Esophagus muscularis mucosa (tissue), 4 donors: ENCODE measurements at regions not wholly inside any gene's neighbourhood (a gene's known extent, or its start where the extent isn't known, plus 50 kb on each side); places are given as distances from the start of the nearest gene placed in this dataset.

Experiments used
- DNase-seq: peaks from one replicate; pipeline ENCODE4 v3.0.0-alpha.2; 2017; ENCODE audit errors: extremely low spot score
- H3K27ac ChIP-seq, 4 donors: fragments of 200-600 bp; sonication (generic); replicated peaks in 1 of 4; 1 replicate in 3 of 4; 2 replicates in 1 of 4; pipeline ENCODE4 v1.5.1; 2016 to 2019; ENCODE audit warnings: mild to moderate bottlenecking in 1 of 4
- H3K27me3 ChIP-seq, 4 donors: fragments of 200-600 bp; sonication (generic); one replicate each; pipeline versions ENCODE4 v1.5.1 to v1.6.0; 2016 to 2019
- H3K36me3 ChIP-seq, 4 donors: fragments of 200-600 bp; sonication (generic); one replicate each; pipeline ENCODE4 v1.5.1; 2016 to 2019
- H3K4me1 ChIP-seq, 4 donors: fragments of 200-600 bp; sonication (generic); one replicate each; pipeline ENCODE4 v1.5.1; 2016 to 2019
- H3K4me3 ChIP-seq, 4 donors: fragments of 200-600 bp; sonication (generic); 1 replicate in 2 of 4; 2 replicates in 2 of 4; pipeline ENCODE4 v1.5.1; 2016 to 2019; ENCODE audit warnings: mild to moderate bottlenecking in 4 of 4, moderate library complexity in 1 of 4
- H3K9me3 ChIP-seq, 4 donors: fragments of 200-600 bp; sonication (generic); 1 replicate in 3 of 4; 2 replicates in 1 of 4; pipeline ENCODE4 v1.5.1; 2016 to 2019
- EP300 ChIP-seq: sonication (generic); formaldehyde crosslinking; IDR thresholded peaks from one replicate; pipeline ENCODE4 v1.6.1; 2017; ENCODE audit warnings: antibody characterized with exemption
- POLR2A ChIP-seq: fragments of 450-650 bp; IDR thresholded peaks from one replicate; pipeline ENCODE4 v1.6.1; 2017; ENCODE audit warnings: antibody characterized with exemption, moderate library complexity, mild to moderate bottlenecking, low read depth
- POLR2AphosphoS5 ChIP-seq, 2 donors: sonication (generic); formaldehyde crosslinking; IDR thresholded peaks; one replicate each; pipeline ENCODE4 v1.6.1; 2017; ENCODE audit warnings: antibody characterized with exemption in 2 of 2
- WGBS: methylation state at CpG from one replicate; pipeline ENCODE4 v1.1.5; 2018; 5-methylcytosine and 5-hydroxymethylcytosine counted together
- intact Hi-C: fragments of 100-400 bp; cut with DNase I; formaldehyde crosslinking; loops from one replicate; pipeline ENCODE4 v1.15.1; 2023
- TF ChIP-seq, protein P1 (sequence below), 3 experiments: fragments of 200-600 bp in 2 of 3; fragments of 450-650 bp in 1 of 3; sonication (generic) in 2 of 3; IDR thresholded peaks; one replicate each; pipeline ENCODE4 v1.5.1; 2017 to 2019; ENCODE audit warnings: antibody characterized with exemption in 3 of 3, mild to moderate bottlenecking in 2 of 3, moderate library complexity in 1 of 3

DNA sequence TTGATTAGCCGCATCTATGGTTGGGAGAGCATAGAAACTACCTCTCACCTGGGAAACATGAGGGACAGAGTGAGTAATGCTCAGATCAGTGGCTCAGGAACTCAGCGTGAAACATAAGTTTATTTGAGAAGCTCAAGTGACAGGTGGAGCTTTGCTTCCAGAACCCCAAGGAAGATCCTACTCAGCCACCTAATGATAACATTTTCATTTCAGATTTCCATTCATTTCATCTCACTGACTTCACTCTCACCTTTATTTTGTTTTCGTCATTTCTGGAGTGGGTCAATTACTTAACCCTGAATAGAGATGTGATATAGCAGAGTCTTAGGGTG, 145.5 kb upstream of the DUSP10 start:
- H3K9me3 ChIP-seq = no peaks in the 10 kb centered on the region
- intact Hi-C loops = no loop called here
- H3K27me3 ChIP-seq = no peaks in the 10 kb centered on the region
- 72% methylated on average over 3 of the region's 3 CpGs for WGBS
- H3K4me1 ChIP-seq = peaks cover 9 to 13% (median 11%) of the 10 kb centered on the region in 4 donors
- no peak for DNase-seq
- no peak for TF ChIP-seq POLR2A
- TF ChIP-seq EP300 = no peak
- TF ChIP-seq, protein P1, sequence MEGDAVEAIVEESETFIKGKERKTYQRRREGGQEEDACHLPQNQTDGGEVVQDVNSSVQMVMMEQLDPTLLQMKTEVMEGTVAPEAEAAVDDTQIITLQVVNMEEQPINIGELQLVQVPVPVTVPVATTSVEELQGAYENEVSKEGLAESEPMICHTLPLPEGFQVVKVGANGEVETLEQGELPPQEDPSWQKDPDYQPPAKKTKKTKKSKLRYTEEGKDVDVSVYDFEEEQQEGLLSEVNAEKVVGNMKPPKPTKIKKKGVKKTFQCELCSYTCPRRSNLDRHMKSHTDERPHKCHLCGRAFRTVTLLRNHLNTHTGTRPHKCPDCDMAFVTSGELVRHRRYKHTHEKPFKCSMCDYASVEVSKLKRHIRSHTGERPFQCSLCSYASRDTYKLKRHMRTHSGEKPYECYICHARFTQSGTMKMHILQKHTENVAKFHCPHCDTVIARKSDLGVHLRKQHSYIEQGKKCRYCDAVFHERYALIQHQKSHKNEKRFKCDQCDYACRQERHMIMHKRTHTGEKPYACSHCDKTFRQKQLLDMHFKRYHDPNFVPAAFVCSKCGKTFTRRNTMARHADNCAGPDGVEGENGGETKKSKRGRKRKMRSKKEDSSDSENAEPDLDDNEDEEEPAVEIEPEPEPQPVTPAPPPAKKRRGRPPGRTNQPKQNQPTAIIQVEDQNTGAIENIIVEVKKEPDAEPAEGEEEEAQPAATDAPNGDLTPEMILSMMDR (IDR thresholded peaks at IDR 0.05) = no peak
- peak overlapping the region in 1 of 4 donors; percentile 17 for H3K27ac ChIP-seq
- no peak overlapping the region for H3K4me3 ChIP-seq
- H3K36me3 ChIP-seq = no peaks in the 10 kb centered on the region

DNA sequence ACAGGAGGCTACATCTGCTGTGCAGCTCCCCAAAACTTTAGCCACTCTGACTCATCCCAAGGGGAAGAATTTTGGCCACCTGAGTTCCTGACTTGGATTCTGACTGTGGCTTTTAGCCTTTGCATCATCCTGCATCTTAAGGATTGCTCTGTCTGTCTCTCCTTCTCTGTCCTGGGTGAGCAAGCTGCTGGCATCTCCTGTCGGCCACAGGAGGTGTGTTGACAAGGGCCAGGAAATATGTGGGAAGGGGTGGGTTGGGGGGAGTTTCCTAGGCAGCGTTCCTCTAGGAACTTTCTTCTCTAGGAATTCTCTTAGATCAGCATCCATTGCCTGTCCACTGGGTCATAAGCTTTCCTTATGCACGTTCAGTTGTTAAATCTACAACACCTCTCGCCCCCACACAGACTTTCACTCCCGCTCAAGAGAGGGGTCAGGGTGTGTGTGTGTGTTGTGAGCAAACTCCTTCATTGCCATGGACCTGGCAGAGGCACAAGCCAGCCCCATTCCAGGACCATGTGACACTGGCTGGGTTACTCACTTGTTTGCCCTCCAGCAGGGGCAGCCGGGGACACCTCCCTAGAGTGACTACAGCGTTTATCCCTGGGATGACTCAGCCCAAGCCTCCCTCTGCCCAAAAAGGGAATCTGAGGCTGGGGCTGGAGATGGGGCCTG, 145.0 kb upstream of the DUSP10 start:
- Histone ChIP-seq H3K27ac (peak overlapping the region in 1 of 4 donors; percentile 17), H3K27me3 (no peaks in the 10 kb centered on the region), H3K4me1 (peaks cover 9 to 13% (median 11%) of the 10 kb centered on the region in 4 donors), H3K36me3 (no peaks in the 10 kb centered on the region), H3K4me3 (no peak overlapping the region), H3K9me3 (no peaks in the 10 kb centered on the region)
- peak; percentile 91 for DNase-seq
- TF ChIP-seq POLR2AphosphoS5 (IDR thresholded peaks at IDR 0.05) = peak; percentile 21 to 65
- TF ChIP-seq, protein P1 (IDR thresholded peaks at IDR 0.05) = no peak
- TF ChIP-seq EP300 = no peak
- WGBS = 35% methylated on average over 7 of the region's 7 CpGs
- intact Hi-C loops = no loop called here

DNA sequence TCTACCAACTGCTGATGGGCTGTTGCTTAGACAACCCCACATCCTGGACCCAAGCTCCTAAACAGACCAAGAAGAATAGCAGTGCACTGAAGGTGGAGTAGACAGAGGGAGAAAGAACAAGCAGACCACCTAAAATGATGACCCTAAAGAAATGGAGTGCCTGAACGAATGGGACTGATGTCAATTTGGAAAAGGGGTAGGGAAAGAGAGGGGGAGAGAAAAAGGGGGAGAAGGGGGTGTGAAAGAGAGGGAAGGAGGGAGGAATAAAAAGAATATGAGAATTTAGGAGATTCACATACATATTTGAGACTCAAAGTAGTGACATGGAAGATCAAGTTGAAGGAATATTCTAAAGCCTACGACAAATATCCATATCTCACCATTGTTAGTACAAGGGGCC, 144.4 kb upstream of the DUSP10 start:
- intact Hi-C loops = no loop called here
- Histone ChIP-seq H3K27me3 (no peaks in the 10 kb centered on the region), H3K9me3 (no peaks in the 10 kb centered on the region), H3K4me1 (peaks cover 9 to 13% (median 11%) of the 10 kb centered on the region in 4 donors), H3K4me3 (no peak overlapping the region), H3K27ac (no peak overlapping the region), H3K36me3 (no peaks in the 10 kb centered on the region)
- TF ChIP-seq POLR2AphosphoS5 (IDR thresholded peaks at IDR 0.05) = no peak
- TF ChIP-seq EP300 = no peak
- TF ChIP-seq, protein P1 (IDR thresholded peaks at IDR 0.05) = no peak
- TF ChIP-seq POLR2A = no peak
- DNase-seq = no peak
- WGBS = 92% methylated on average over 2 of the region's 2 CpGs

DNA sequence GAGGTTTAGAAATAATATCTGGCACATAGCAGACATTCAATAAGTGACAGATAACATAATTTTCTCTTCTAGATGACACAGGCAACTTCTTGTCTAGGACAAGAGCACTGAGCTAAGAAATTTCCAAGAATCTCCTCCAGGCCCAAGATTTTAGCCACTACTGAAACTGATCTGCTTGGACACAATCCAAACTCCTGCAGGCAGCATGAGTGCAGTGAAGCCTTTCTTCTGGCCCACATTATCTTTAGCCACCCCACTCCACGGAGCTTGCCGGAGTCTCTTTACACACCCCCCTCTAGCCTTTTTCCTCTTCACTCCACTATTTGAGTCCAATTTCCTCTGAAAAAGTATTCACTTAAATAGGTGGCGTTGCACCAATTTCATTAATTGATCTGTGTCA, 142.9 kb upstream of the DUSP10 start:
- Histone ChIP-seq H3K4me1 (peaks cover 9 to 13% (median 11%) of the 10 kb centered on the region in 4 donors), H3K27ac (no peak overlapping the region), H3K4me3 (no peak overlapping the region), H3K36me3 (no peaks in the 10 kb centered on the region), H3K9me3 (no peaks in the 10 kb centered on the region), H3K27me3 (no peaks in the 10 kb centered on the region)
- 85% methylated on average over 3 of the region's 3 CpGs for WGBS
- no peak for TF ChIP-seq POLR2AphosphoS5 (IDR thresholded peaks at IDR 0.05)
- TF ChIP-seq, protein P1 (IDR thresholded peaks at IDR 0.05) = no peak
- no peak for TF ChIP-seq POLR2A
- no peak for TF ChIP-seq EP300
- peak; percentile 75 for DNase-seq
- intact Hi-C loops = no loop called here
